Iris pigment epithelial cell (primary cell): ENCODE measurements at regions not wholly inside any gene's neighbourhood (a gene's known extent, or its start where the extent isn't known, plus 50 kb on each side); places are given as distances from the start of the nearest gene placed in this dataset.
"Not testable (repeated sequence)": the region's sequence is repeated elsewhere in the genome, so short reads cannot be mapped to it uniquely, and the experiment has no call there.

Experiments
- DNase-seq: peaks from one replicate; pipeline ENCODE4 v3.0.0-alpha.2; 2011; ENCODE audit warnings: low read depth

- no peak for DNase-seq
These were observed 119.5 kb upstream of the SNRPN start for GRCh38 chr15:24835301-24835700.

DNA sequence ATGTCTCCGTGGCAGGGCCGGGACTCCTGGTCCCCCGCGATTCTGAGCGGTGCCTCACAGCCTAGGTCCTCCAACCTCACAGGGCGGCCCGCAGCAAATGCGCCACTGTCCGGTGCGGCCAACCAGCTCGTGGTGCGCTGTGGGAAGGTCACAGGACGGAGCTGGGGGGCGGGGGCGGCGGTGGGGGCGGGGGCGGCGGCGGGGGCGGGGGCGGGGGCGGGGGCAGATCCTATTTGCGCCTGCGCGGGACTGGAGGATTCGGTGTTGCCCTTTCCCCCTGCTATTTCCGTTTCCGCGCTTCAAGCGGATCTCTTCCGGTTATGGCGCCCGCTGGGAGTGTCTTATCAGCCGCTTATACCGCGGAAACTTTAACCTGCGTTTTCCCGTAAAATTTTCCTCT is 106.7 kb upstream of the SNRPN start:
- DNase-seq = peak; percentile 55

GRCh38 chr15:24856397-24857390 is 98.1 kb upstream of the SNRPN start:
- peak; percentile 10 for DNase-seq

DNA sequence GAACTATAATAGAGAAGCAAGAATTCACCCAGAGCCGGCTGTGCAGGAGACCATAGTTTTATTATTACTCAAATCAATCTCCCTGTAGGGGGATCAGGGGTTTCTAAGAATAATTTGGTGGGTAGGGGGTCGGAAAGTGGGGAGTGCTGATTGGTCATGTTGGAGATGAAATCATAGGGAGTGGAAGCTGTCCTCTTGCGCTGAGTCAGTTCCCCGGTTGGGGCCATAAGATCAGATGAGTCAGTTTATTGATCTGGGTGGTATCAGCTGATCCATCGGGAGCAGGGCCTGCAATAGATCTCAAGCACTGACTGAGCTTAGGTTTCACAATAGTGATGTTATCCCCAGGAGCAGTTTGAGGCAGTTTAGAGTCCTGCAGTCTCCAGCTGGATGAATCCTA is 97.0 kb upstream of the SNRPN start:
- DNase-seq = no peak

- DNase-seq = not testable (repeated sequence)
These were observed 96.6 kb upstream of the SNRPN start for GRCh38 chr15:24858183-24858582.

GRCh38 chr15:24858737-24859601 is 95.8 kb upstream of the SNRPN start:
- DNase-seq = peak; percentile 20

DNA sequence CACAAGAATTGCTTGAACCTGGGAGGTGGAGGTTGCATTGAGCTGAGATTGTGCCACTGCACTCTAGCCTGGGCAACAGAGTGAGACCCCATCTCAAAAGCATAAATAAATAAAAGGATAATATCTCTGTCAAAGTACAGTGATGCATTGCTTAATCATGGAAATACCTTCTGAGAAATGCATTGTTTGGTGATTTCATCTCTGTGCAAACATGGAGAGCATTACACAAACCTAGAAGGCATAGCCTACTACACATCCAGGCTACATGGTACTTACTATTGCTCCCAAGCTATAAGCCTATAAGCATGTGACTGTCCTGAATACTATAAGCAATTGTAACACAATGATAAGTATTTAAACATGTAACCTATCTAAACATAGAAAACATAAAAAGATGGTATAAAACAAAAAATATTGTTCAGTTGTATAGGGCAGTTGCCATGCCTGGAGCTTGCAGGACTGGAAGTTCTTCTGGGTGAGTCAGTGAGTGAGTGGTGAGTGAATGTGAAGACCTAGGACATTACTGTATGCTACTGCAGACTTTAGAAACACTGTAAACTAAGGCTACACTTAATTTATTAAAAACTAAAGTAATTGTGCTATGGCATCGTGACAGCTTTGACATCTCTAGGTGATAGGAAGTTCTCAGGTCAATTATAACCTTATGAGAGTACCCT is 93.6 kb upstream of the SNRPN start:
- DNase-seq = no peak

DNA sequence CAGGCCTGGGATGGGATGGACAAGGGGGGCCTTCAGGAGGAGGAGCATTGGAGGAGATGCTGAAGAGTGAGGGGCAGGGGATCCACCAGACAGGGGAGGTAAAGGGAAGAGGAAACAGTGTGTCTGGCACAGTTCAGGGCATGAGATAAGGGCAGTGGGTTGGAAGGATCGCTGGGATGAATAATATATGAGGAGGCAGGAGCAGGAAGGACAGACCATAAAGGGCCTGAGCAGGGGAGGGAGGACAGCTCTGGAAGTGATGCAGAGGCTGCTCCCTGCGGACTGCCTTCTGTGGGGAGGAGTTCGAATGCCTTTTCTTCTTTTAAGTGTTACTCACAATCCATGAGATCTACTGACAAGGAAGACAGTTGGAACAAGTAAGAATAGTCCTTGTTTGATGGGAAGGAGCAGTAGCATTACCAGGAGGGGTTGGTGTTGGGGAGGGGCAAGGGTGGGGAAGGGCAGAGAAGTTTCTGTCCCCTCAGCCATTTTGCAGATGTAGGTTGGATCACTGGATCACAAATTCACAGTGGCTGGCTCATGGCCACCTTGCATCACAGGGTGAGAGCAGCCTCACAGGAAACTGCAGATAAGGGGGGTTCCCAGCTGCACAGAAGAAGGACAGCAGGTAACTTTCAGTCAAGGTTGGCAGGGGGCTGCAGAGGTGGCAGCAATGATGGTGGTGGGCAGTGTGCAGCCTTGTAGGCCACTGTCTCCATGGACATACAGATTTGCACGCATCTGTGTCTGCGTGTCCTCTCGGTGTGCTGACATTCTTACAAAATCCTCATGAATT is 91.9 kb upstream of the SNRPN start:
- no peak for DNase-seq

DNA sequence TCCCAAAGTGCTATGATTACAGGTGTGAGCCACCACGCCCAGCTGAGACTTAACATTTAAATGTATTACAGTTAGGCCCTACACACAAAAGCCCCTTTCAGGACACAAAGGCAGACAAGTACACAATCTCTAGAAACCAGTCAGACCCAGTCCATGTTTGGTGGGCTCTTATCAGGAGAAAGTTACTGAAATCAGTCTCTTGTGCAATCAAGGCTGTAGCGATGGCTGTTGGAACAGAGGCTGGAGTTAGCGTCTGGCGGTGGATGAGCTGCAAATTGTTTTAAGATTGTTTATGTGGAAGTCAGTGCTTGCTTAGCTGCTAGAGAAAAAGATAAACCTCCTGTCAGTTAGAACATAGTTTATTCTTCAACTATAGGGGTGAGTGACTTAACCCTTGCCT is 89.5 kb upstream of the SNRPN start:
- DNase-seq = no peak

DNA sequence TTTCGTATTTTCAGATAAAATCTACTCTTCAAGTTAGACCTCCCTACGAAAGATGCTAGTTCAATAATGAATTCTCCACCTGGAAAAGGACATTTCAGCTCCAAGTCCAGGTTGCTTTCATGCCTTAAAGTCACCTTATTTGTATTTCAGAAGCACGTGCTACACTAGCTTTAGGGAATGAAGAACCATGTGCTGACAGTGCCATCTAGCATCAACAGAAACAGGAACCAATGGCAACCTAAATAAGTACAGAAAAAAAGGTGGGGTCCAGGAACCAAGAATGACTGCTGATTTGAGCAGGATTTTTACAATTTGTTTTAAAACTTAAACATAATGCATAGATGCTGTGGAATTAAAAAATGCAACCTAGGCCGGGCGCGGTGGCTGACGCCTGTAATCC is 77.6 kb upstream of the SNRPN start:
- DNase-seq = no peak

DNA sequence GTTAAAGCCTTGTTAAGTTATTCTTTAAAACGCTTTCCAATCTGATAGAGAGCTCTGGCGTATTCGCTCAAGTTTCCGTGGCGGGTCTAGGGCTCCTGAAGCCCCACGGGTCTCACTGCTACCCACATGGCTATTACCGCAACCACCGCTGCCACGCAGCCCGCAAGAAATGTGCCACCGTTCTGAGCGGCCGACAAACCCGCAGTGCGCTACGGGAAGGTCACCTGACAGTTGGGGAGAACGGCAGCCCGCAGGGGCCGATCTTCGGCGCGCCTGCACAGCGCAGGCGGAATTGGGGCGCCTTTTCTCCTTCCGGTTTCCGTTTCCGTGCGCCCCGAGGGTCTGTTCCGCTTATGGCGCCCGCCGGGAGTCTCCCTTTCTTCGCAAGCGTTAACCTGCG is 76.6 kb upstream of the SNRPN start:
- DNase-seq = peak; percentile 66

GRCh38 chr15:24879492-24879891 is 75.3 kb upstream of the SNRPN start:
- no peak for DNase-seq

- DNase-seq = no peak
These were observed 74.1 kb upstream of the SNRPN start for GRCh38 chr15:24880663-24881062.

- DNase-seq = no peak
These were observed 68.2 kb upstream of the SNRPN start for GRCh38 chr15:24886538-24886937.

GRCh38 chr15:24898715-24899272 is 56.0 kb upstream of the SNRPN start:
- DNase-seq = no peak

GRCh38 chr15:24899367-24899766 is 55.4 kb upstream of the SNRPN start:
- DNase-seq = no peak

- DNase-seq = no peak
These were observed 55.0 kb upstream of the SNRPN start for GRCh38 chr15:24899795-24900194.

DNA sequence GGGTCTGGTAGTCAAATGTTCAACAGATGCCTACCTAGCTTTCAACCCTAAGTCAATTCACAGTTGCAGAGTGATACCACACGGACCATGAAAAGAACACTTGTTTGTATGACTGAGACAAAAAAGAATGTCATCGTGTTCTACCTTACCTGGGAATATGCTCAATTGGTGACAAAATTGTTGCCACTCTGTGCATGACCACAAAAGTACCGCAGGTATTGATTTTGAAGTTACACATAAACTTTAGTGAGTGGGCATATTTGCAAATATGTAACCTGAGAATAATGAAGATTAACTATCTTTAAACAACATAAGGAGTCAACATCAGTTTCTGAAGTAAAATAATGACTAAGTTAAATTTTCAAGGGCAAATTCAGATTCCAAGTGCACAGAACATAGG is 53.4 kb upstream of the SNRPN start:
- DNase-seq = no peak
